Ovary (tissue), 7 donors: ENCODE measurements at regions not wholly inside any gene's neighbourhood (a gene's known extent, or its start where the extent isn't known, plus 50 kb on each side); places are given as distances from the start of the nearest gene placed in this dataset.

Source experiments
- DNase-seq, 5 donors: peaks; one replicate each; pipeline ENCODE4 v3.0.0-alpha.2; 2019 to 2020
- H3K27ac ChIP-seq, 2 donors: fragments of 200-600 bp; one replicate each; pipeline versions ENCODE4 v1.5.1 to v1.8.0; 2019 to 2022
- H3K27me3 ChIP-seq: fragments of 200-600 bp; one replicate; pipeline ENCODE4 v1.8.0; 2022
- H3K36me3 ChIP-seq: fragments of 200-600 bp; sonication (generic); one replicate; pipeline ENCODE4 v1.5.1; 2019
- H3K4me1 ChIP-seq: one replicate; pipeline ENCODE4 v1.8.1; 2013; ENCODE audit warnings: mild to moderate bottlenecking, moderate library complexity; ENCODE audit not compliant: insufficient read depth
- H3K4me3 ChIP-seq: fragments of 200-600 bp; sonication (generic); one replicate; pipeline ENCODE4 v1.5.1; 2017
- H3K9me3 ChIP-seq, 2 donors: fragments of 200-600 bp in 1 of 2; sonication (generic) in 1 of 2; one replicate each; pipeline versions ENCODE4 v1.5.1 to v1.8.1; 2013 to 2019; ENCODE audit warnings: mild to moderate bottlenecking in 1 of 2, moderate library complexity in 1 of 2
- EP300 ChIP-seq: sonication (generic); formaldehyde crosslinking; IDR thresholded peaks from one replicate; pipeline ENCODE4 v1.6.1; 2017; ENCODE audit warnings: antibody characterized with exemption
- POLR2A ChIP-seq: fragments of 450-650 bp; IDR thresholded peaks from one replicate; pipeline ENCODE4 v1.6.1; 2017; ENCODE audit warnings: antibody characterized with exemption, mild to moderate bottlenecking, moderate library complexity
- WGBS, 3 donors: extraction: QIAGEN DNeasy Blood & Tissue Kit in 1 of 3; methylation state at CpG; one replicate each; pipeline versions ENCODE4 v1.1.5 to v1.1.7; 2013 to 2017; 5-methylcytosine and 5-hydroxymethylcytosine counted together
- intact Hi-C, 4 donors: fragments of 100-400 bp; cut with DNase I; formaldehyde crosslinking; loops; one replicate each; pipeline versions ENCODE4 v1.11.0 to v1.15.1; 2022 to 2023
- TF ChIP-seq, protein P1 (sequence below), 3 donors: fragments of 450-650 bp in 2 of 3; fragments of 200-600 bp in 1 of 3; IDR thresholded peaks; one replicate each; pipeline versions ENCODE4 v1.5.1 to v1.8.0; 2016 to 2022; ENCODE audit warnings: antibody characterized with exemption in 3 of 3, mild to moderate bottlenecking in 1 of 3
- donor health status: DM: no; HTN: no; CAD: no; lungs with moderate emphysema.
- donor health status: DM: no; HTN: no; CAD: no.
- donor health status: Bipolar disorder and iron deficiency.
- donor health status: DM: no; HTN: no; CAD: no.
- donor health status: DM: yes; HTN: yes; CAD: no.

DNA sequence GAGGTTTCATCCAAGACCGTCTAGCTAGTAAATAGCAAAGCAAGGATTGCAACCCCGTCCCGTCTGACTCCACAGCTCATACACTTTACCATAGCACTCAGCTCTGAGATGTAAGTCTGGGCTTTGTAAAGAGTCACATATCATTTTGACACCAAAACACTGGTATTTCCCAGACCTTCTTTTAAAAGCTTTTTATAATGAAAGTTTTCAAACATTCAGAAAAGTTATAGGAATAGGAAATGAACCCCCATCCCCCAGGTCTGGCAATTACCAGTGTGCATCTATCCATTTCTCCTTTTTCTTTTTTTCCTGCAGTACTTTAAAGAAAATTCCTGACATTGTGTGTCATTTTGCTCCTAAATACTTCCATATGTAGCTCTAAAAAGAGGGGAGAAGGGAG, 183.6 kb upstream of the CCND2 start:
- no peak for DNase-seq
- Histone ChIP-seq H3K4me1 (no peaks in the 10 kb centered on the region), H3K4me3 (no peak overlapping the region), H3K36me3 (no peaks in the 10 kb centered on the region), H3K27me3 (no peaks in the 10 kb centered on the region), H3K9me3 (no peaks in the 10 kb centered on the region), H3K27ac (no peak overlapping the region)
- 63 to 81% (median 76%) methylated on average over 3 of the region's 3 CpGs for WGBS, 3 donors
- TF ChIP-seq POLR2A (no peak), EP300 (no peak)
- TF ChIP-seq, protein P1, sequence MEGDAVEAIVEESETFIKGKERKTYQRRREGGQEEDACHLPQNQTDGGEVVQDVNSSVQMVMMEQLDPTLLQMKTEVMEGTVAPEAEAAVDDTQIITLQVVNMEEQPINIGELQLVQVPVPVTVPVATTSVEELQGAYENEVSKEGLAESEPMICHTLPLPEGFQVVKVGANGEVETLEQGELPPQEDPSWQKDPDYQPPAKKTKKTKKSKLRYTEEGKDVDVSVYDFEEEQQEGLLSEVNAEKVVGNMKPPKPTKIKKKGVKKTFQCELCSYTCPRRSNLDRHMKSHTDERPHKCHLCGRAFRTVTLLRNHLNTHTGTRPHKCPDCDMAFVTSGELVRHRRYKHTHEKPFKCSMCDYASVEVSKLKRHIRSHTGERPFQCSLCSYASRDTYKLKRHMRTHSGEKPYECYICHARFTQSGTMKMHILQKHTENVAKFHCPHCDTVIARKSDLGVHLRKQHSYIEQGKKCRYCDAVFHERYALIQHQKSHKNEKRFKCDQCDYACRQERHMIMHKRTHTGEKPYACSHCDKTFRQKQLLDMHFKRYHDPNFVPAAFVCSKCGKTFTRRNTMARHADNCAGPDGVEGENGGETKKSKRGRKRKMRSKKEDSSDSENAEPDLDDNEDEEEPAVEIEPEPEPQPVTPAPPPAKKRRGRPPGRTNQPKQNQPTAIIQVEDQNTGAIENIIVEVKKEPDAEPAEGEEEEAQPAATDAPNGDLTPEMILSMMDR (IDR thresholded peaks at IDR 0.05) = no peak
- intact Hi-C loops = no loop called here

DNA sequence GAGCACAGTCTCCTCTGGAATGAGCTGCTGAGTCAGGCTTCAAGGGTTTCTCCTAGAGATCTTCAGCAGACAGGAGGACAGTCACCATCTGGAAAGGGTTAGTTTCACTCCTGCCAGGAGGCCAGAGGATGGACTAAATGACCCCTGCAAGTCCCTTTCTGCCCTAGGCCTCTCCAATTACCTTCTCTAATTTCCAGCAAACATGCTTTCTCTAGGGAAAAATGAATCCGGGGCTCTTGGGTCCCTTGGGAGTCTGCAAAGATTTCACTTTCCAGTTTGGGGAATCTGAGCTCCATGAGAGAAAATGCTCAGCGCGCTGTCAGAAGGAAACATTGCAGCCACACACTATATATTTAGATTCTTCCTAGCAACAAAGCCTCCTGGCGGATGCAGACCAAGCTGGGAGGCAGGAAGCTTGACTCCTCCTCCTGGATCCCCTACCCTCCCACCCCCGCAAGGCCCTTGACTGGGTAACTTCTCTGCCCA, 184.4 kb upstream of the CCND2 start:
- no peak overlapping the region for H3K27ac ChIP-seq
- no peak overlapping the region for H3K4me3 ChIP-seq
- H3K4me1 ChIP-seq = no peaks in the 10 kb centered on the region
- no peaks in the 10 kb centered on the region for H3K27me3 ChIP-seq
- intact Hi-C loops = no loop called here
- 33 to 37% (median 35%) methylated on average over 5 of the region's 5 CpGs for WGBS, 3 donors
- no peaks in the 10 kb centered on the region for H3K9me3 ChIP-seq
- TF ChIP-seq, protein P1 (IDR thresholded peaks at IDR 0.05) = no peak
- TF ChIP-seq EP300 (no peak), POLR2A (no peak)
- no peaks in the 10 kb centered on the region for H3K36me3 ChIP-seq
- DNase-seq = no peak

DNA sequence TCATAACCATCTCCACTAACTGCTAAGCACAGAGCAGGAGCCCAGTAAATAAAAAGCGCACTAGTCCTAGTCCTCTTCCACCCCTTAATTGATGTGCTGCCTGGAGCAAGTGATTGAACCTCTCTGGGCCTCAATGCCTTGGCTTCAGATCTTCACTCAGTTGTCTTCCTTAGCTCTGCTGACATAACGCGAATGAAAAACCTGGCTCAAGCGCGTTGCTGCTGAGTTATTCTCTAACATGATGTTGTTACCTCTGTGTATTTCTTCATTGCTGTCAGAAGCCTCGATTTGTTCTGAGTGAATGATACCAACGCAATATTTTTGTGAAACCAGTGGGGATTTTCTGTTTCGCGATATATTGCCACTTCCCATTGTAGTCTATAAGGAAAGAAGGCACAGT, 185.1 kb upstream of the CCND2 start:
- no peaks in the 10 kb centered on the region for H3K36me3 ChIP-seq
- TF ChIP-seq POLR2A (no peak), EP300 (no peak)
- TF ChIP-seq, protein P1 (IDR thresholded peaks at IDR 0.05) = no peak
- intact Hi-C loops = no loop called here
- DNase-seq = no peak
- WGBS, 3 donors = 93 to 95% (median 95%) methylated on average over 9 of the region's 9 CpGs
- no peak overlapping the region for H3K4me3 ChIP-seq
- no peak overlapping the region for H3K27ac ChIP-seq
- H3K9me3 ChIP-seq = no peaks in the 10 kb centered on the region
- no peaks in the 10 kb centered on the region for H3K27me3 ChIP-seq
- H3K4me1 ChIP-seq = no peaks in the 10 kb centered on the region

DNA sequence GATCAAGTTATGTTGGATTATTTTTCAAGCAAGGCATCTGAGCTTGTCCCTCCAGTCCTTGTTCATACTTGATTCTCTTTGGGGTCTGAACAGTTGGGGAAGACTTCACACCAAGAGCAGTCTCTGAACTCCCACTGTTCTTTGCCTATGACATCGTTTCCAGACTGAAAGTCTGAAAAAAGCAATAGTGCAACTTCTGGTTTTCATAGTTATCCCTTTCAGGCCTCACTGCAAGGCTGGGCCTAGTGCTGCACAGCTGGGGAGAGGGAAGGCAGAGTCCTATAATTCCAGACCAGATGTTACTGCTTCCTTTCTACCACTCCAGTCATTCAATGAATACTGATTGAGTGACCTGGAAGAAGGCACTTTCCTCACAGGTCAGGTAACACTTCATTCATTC, 187.1 kb upstream of the CCND2 start:
- intact Hi-C loops = no loop called here
- no peaks in the 10 kb centered on the region for H3K27me3 ChIP-seq
- WGBS, 3 donors = 29 to 50% (median 44%) methylated on average over 1 of the region's 1 CpG
- no peak for DNase-seq
- H3K4me3 ChIP-seq = no peak overlapping the region
- H3K4me1 ChIP-seq = no peaks in the 10 kb centered on the region
- no peak overlapping the region for H3K27ac ChIP-seq
- H3K9me3 ChIP-seq = no peaks in the 10 kb centered on the region
- TF ChIP-seq POLR2A = no peak
- no peaks in the 10 kb centered on the region for H3K36me3 ChIP-seq

DNA sequence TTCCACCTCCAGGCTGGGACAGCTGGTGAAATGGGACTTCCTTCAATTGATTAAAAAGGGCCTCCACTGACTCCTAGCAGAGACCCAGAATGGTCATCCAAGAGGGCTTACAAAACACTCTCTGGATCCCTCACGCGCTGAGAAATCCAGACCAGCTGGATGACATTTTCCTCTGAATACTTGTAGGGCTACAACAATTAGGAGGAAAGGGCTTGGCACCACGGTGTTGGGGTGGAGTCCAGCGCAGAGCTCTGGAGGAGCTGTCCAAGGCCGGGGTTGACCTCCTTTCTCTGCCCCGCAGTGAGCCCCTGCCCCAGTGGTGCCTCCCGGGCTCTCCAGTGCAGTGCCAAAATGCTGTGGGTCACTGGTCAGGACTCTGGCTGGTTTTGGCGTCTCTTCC, 189.0 kb upstream of the CCND2 start:
- 39 to 56% (median 46%) methylated on average over 8 of the region's 8 CpGs for WGBS, 3 donors
- Histone ChIP-seq H3K4me3 (no peak overlapping the region), H3K36me3 (no peaks in the 10 kb centered on the region), H3K4me1 (no peaks in the 10 kb centered on the region), H3K27me3 (no peaks in the 10 kb centered on the region), H3K27ac (no peak overlapping the region), H3K9me3 (no peaks in the 10 kb centered on the region)
- TF ChIP-seq POLR2A (no peak), EP300 (no peak)
- TF ChIP-seq, protein P1 (IDR thresholded peaks at IDR 0.05) = no peak
- DNase-seq = no peak
- intact Hi-C loops = no loop called here
